GM19239 (cell line): ENCODE measurements at regions not wholly inside any gene's neighbourhood (a gene's known extent, or its start where the extent isn't known, plus 50 kb on each side); places are given as distances from the start of the nearest gene placed in this dataset.

Source experiments
- DNase-seq: peaks from one replicate; pipeline ENCODE4 v3.0.0; 2011; ENCODE audit warnings: low spot score; ENCODE audit not compliant: insufficient read length
- FAIRE-seq: peaks from 2 replicates; lab custom pipeline; 2011; peaks lifted over from hg19 to GRCh38; lab: Jason Lieb, UNC

DNA sequence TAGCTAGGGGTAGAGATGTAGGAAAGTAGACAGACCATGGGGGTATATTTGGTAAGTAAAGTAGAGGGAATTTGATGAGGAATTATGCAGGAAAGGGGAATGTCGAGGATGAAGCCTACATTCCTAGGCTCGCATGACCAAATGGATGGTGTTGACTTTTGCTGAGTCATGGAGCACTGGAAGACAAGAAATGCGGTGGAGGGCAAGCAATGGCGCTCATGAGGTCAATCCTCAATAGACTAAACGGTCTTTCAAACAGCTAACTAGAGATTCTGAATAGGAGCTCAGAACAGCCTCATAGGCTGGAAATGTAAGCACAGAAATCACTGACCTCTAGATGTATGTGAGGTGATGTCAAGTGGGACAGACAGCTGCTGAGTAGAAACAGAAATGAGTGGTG lies 50.7 kb upstream of the FST start:
- DNase-seq = no peak

GRCh38 chr5:53430618-53431252 lies 49.7 kb upstream of the FST start:
- DNase-seq = no peak

More for the DNA sequence above, 50.7 kb upstream of the FST start:
- FAIRE-seq = no peak

More at GRCh38 chr5:53430618-53431252, 49.7 kb upstream of the FST start:
- FAIRE-seq = no peak
